ENCODE measurements at regions not wholly inside any gene's neighbourhood (a gene's known extent, or its start where the extent isn't known, plus 50 kb on each side); places are given as distances from the start of the nearest gene placed in this dataset.

- no peak overlapping the region for H2AK5ac ChIP-seq (ENCODE audit: low read depth, low read length)
- H3K9me3 ChIP-seq (replicated peaks in 1 of 2; ENCODE audit: control insufficient read depth in 2 of 2, insufficient read depth in 1 of 2, low read depth in 1 of 2, low read length in 2 of 2), result peaks cover 0 to 5% of the 10 kb centered on the region in 2 donors
- H3K4me2 ChIP-seq (ENCODE audit: insufficient read depth, low read length, poor library complexity, severe bottlenecking), result no peak overlapping the region
- H3K9ac ChIP-seq (ENCODE audit: low read depth, low read length, poor library complexity), result no peak overlapping the region
- H3K27ac ChIP-seq (replicated peaks; ENCODE audit: low read length), result no peak overlapping the region
- no peak overlapping the region for H4K91ac ChIP-seq (ENCODE audit: low read depth, low read length, poor library complexity)
- H3K36me3 ChIP-seq (replicated peaks in 1 of 2; ENCODE audit: control insufficient read depth in 2 of 2, insufficient read depth in 2 of 2, low read length in 2 of 2), result no peaks in the 10 kb centered on the region
- no peak overlapping the region for H3K4me3 ChIP-seq (ENCODE audit: low read length in 2 of 2)
- no peak overlapping the region for H4K8ac ChIP-seq (ENCODE audit: low read depth, low read length)
- H2BK5ac ChIP-seq (ENCODE audit: low read length), result no peak overlapping the region
- peaks cover 0 to 4% of the 10 kb centered on the region in 2 donors for H3K4me1 ChIP-seq (ENCODE audit: control insufficient read depth in 2 of 2, insufficient read depth in 1 of 2, low read depth in 1 of 2, low read length in 2 of 2)
- H2BK15ac ChIP-seq (ENCODE audit: low read length), result no peak overlapping the region
- DNase-seq (ENCODE audit: low spot score), result no peak
- H3K23ac ChIP-seq (ENCODE audit: low read depth, low read length, poor library complexity), result no peak overlapping the region
- no peaks in the 10 kb centered on the region for H3K79me1 ChIP-seq (ENCODE audit: low read depth, low read length)
- no peak overlapping the region for H2BK12ac ChIP-seq (ENCODE audit: low read length)
- H3K18ac ChIP-seq (ENCODE audit: low read length), result no peak overlapping the region
- no peak overlapping the region for H3K14ac ChIP-seq (ENCODE audit: low read length)
- no peak overlapping the region for H2AFZ ChIP-seq (ENCODE audit: low read length)
- no peak overlapping the region for H2BK120ac ChIP-seq (ENCODE audit: low read depth, low read length)
- no peaks in the 10 kb centered on the region for H3K27me3 ChIP-seq (ENCODE audit: control insufficient read depth in 3 of 3, insufficient read depth in 3 of 3, low read depth in 1 of 3, low read length in 3 of 3)
- no peak overlapping the region for H3K4ac ChIP-seq (ENCODE audit: low read length)
Measured at GRCh38 chr9:82299870-82300269, 311.3 kb downstream of the SPATA31D1 start.

DNA sequence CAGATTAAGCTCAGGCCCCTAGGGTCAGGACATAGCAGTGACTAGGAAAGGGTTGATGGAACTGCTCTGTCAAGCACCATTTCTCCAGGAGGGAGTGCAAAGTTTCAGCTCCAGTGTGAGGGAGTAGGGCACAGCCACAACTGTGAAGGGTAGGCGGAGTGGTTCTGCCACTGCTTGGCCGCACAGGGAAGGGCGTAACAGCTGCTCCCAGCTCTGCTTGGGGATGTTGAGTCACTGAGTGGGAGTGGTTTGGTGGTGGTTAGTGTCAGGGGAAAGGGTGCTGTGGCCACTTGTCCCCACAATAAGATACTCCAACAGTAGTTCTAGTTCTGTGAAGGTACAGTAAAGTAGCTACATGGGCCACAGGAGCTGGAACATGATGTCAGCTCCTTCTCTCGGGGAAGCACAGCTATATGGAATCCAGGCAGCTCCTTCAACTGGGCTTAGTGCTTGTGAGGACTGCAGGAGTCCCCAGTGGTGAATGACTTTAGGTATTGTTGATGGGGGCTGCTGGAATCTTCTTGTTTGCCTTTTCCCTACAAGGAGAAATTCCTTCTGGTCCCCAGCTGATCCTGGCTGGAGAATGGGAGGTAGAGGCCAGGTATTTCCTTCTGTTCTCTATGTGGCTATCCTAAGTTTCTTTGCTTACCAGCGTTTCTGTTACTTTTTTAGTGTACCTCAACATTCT, 314.5 kb downstream of the SPATA31D1 start:
- Histone ChIP-seq H3K9me3 (replicated peaks in 1 of 2; ENCODE audit: control insufficient read depth in 2 of 2, insufficient read depth in 1 of 2, low read depth in 1 of 2, low read length in 2 of 2) (peaks cover 0 to 5% of the 10 kb centered on the region in 2 donors), H3K9ac (ENCODE audit: low read depth, low read length, poor library complexity) (no peak overlapping the region), H3K4me3 (ENCODE audit: low read length in 2 of 2) (no peak overlapping the region), H2BK12ac (ENCODE audit: low read length) (no peak overlapping the region), H3K4me2 (ENCODE audit: insufficient read depth, low read length, poor library complexity, severe bottlenecking) (no peak overlapping the region), H3K4me1 (ENCODE audit: control insufficient read depth in 2 of 2, insufficient read depth in 1 of 2, low read depth in 1 of 2, low read length in 2 of 2) (peaks cover 0 to 4% of the 10 kb centered on the region in 2 donors), H3K4ac (ENCODE audit: low read length) (no peak overlapping the region), H4K91ac (ENCODE audit: low read depth, low read length, poor library complexity) (no peak overlapping the region), H2AK5ac (ENCODE audit: low read depth, low read length) (no peak overlapping the region), H3K27ac (replicated peaks; ENCODE audit: low read length) (no peak overlapping the region), H3K36me3 (replicated peaks in 1 of 2; ENCODE audit: control insufficient read depth in 2 of 2, insufficient read depth in 2 of 2, low read length in 2 of 2) (no peaks in the 10 kb centered on the region), H2BK5ac (ENCODE audit: low read length) (no peak overlapping the region), H2BK120ac (ENCODE audit: low read depth, low read length) (no peak overlapping the region), H2BK15ac (ENCODE audit: low read length) (no peak overlapping the region), H2AFZ (ENCODE audit: low read length) (no peak overlapping the region), H4K8ac (ENCODE audit: low read depth, low read length) (no peak overlapping the region), H3K79me1 (ENCODE audit: low read depth, low read length) (no peaks in the 10 kb centered on the region), H3K27me3 (ENCODE audit: control insufficient read depth in 3 of 3, insufficient read depth in 3 of 3, low read depth in 1 of 3, low read length in 3 of 3) (no peaks in the 10 kb centered on the region), H3K23ac (ENCODE audit: low read depth, low read length, poor library complexity) (no peak overlapping the region), H3K14ac (ENCODE audit: low read length) (no peak overlapping the region), H3K18ac (ENCODE audit: low read length) (peak overlapping the region; percentile 84)
- DNase-seq (ENCODE audit: low spot score), result no peak
- no CpG with 5 or more reads among the region's 5 CpGs for WGBS, 2 donors (ENCODE audit: extremely low coverage in 2 of 2, insufficient read length in 2 of 2, insufficient replicate concordance in 1 of 2)

GRCh38 chr9:82308836-82309235, 320.3 kb downstream of the SPATA31D1 start:
- WGBS, 2 donors (ENCODE audit: extremely low coverage in 2 of 2, insufficient read length in 2 of 2, insufficient replicate concordance in 1 of 2), result no CpG with 5 or more reads among the region's 3 CpGs
- Histone ChIP-seq H2BK120ac (ENCODE audit: low read depth, low read length) (no peak overlapping the region), H2AFZ (ENCODE audit: low read length) (no peak overlapping the region), H3K18ac (ENCODE audit: low read length) (no peak overlapping the region), H3K9ac (ENCODE audit: low read depth, low read length, poor library complexity) (no peak overlapping the region), H2BK15ac (ENCODE audit: low read length) (no peak overlapping the region), H4K91ac (ENCODE audit: low read depth, low read length, poor library complexity) (no peak overlapping the region), H3K4me1 (ENCODE audit: control insufficient read depth in 2 of 2, insufficient read depth in 1 of 2, low read depth in 1 of 2, low read length in 2 of 2) (no peaks in the 10 kb centered on the region), H2BK12ac (ENCODE audit: low read length) (no peak overlapping the region), H3K27ac (replicated peaks; ENCODE audit: low read length) (no peak overlapping the region), H3K79me1 (ENCODE audit: low read depth, low read length) (no peaks in the 10 kb centered on the region), H3K23ac (ENCODE audit: low read depth, low read length, poor library complexity) (no peak overlapping the region), H2BK5ac (ENCODE audit: low read length) (no peak overlapping the region), H3K4ac (ENCODE audit: low read length) (no peak overlapping the region), H2AK5ac (ENCODE audit: low read depth, low read length) (no peak overlapping the region), H4K8ac (ENCODE audit: low read depth, low read length) (no peak overlapping the region), H3K4me3 (ENCODE audit: low read length in 2 of 2) (no peak overlapping the region), H3K14ac (ENCODE audit: low read length) (no peak overlapping the region), H3K9me3 (replicated peaks in 1 of 2; ENCODE audit: control insufficient read depth in 2 of 2, insufficient read depth in 1 of 2, low read depth in 1 of 2, low read length in 2 of 2) (no peaks in the 10 kb centered on the region), H3K36me3 (replicated peaks in 1 of 2; ENCODE audit: control insufficient read depth in 2 of 2, insufficient read depth in 2 of 2, low read length in 2 of 2) (no peaks in the 10 kb centered on the region), H3K4me2 (ENCODE audit: insufficient read depth, low read length, poor library complexity, severe bottlenecking) (no peak overlapping the region), H3K27me3 (ENCODE audit: control insufficient read depth in 3 of 3, insufficient read depth in 3 of 3, low read depth in 1 of 3, low read length in 3 of 3) (no peaks in the 10 kb centered on the region)
- DNase-seq (ENCODE audit: low spot score), result no peak

DNA sequence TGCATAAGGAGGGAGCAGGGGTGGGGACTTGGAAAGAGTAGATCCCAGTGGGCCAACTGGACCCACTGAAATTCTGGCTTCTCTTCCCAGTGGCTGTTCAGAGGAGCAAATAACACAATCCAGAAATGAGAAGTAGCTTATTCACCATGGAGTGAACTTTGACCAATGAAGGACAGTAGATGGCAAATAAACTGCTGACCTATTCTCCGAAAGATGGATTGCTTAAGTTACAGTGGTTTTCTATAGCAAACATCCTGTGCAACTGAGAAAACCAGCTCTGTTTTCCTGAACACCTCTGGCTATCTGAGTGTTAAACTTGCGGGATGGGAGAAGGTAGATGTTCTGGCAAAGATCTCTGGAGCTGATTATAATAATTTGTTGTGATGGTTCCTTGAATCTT, 325.1 kb downstream of the SPATA31D1 start:
- Histone ChIP-seq H3K9ac (ENCODE audit: low read depth, low read length, poor library complexity) (no peak overlapping the region), H3K4me3 (ENCODE audit: low read length in 2 of 2) (no peak overlapping the region), H3K23ac (ENCODE audit: low read depth, low read length, poor library complexity) (no peak overlapping the region), H3K14ac (ENCODE audit: low read length) (no peak overlapping the region), H3K36me3 (replicated peaks in 1 of 2; ENCODE audit: control insufficient read depth in 2 of 2, insufficient read depth in 2 of 2, low read length in 2 of 2) (no peaks in the 10 kb centered on the region), H3K4me2 (ENCODE audit: insufficient read depth, low read length, poor library complexity, severe bottlenecking) (no peak overlapping the region), H3K18ac (ENCODE audit: low read length) (no peak overlapping the region), H2BK15ac (ENCODE audit: low read length) (no peak overlapping the region), H3K4ac (ENCODE audit: low read length) (no peak overlapping the region), H4K91ac (ENCODE audit: low read depth, low read length, poor library complexity) (no peak overlapping the region), H2BK5ac (ENCODE audit: low read length) (no peak overlapping the region), H3K27ac (replicated peaks; ENCODE audit: low read length) (no peak overlapping the region), H2BK12ac (ENCODE audit: low read length) (no peak overlapping the region), H2AK5ac (ENCODE audit: low read depth, low read length) (no peak overlapping the region), H3K79me1 (ENCODE audit: low read depth, low read length) (no peaks in the 10 kb centered on the region), H3K9me3 (replicated peaks in 1 of 2; ENCODE audit: control insufficient read depth in 2 of 2, insufficient read depth in 1 of 2, low read depth in 1 of 2, low read length in 2 of 2) (no peaks in the 10 kb centered on the region), H2BK120ac (ENCODE audit: low read depth, low read length) (no peak overlapping the region), H3K27me3 (ENCODE audit: control insufficient read depth in 3 of 3, insufficient read depth in 3 of 3, low read depth in 1 of 3, low read length in 3 of 3) (no peaks in the 10 kb centered on the region), H3K4me1 (ENCODE audit: control insufficient read depth in 2 of 2, insufficient read depth in 1 of 2, low read depth in 1 of 2, low read length in 2 of 2) (no peaks in the 10 kb centered on the region), H4K8ac (ENCODE audit: low read depth, low read length) (no peak overlapping the region), H2AFZ (ENCODE audit: low read length) (no peak overlapping the region)
- no CpG with 5 or more reads among the region's 2 CpGs for WGBS, 2 donors (ENCODE audit: extremely low coverage in 2 of 2, insufficient read length in 2 of 2, insufficient replicate concordance in 1 of 2)
- no peak for DNase-seq (ENCODE audit: low spot score)
